A673 (cell line): ENCODE measurements at regions not wholly inside any gene's neighbourhood (a gene's known extent, or its start where the extent isn't known, plus 50 kb on each side); places are given as distances from the start of the nearest gene placed in this dataset.

Source experiments
- BruUV-seq: library from RNA; stranded (reverse); fragments of 400-500 nt; replicated peaks from 2 replicates; lab custom pipeline; 2021; lab: Mats Ljungman, UMichigan
- CTCF ChIA-PET: fragments of 300-600 bp; sonication (Branson Sonifier 250); formaldehyde crosslinking; loops from one replicate; lab custom pipeline; 2022; ENCODE audit warnings: antibody characterized with exemption; lab: Charles Lee
- POLR2A ChIA-PET: fragments of 300-600 bp; sonication (Branson Sonifier 250); formaldehyde crosslinking; loops from one replicate; lab custom pipeline; 2022; ENCODE audit warnings: antibody characterized with exemption; ENCODE audit not compliant: low non-redundant PET; lab: Charles Lee
- DNase-seq: peaks from one replicate; pipeline ENCODE4 v3.0.0-alpha.2; 2015; ENCODE audit warnings: low spot score
- H3K27ac ChIP-seq: fragments of 200-600 bp; sonication (generic); 2 replicates; pipeline ENCODE4 v1.5.1; 2016; ENCODE audit warnings: mixed run types, low read depth, mild to moderate bottlenecking, mixed read lengths, antibody characterized with exemption, low read length; ENCODE audit not compliant: poor library complexity, severe bottlenecking
- H3K27me3 ChIP-seq: fragments of 200-600 bp; sonication (generic); replicated peaks from 2 replicates; pipeline ENCODE4 v1.6.1; 2017; ENCODE audit warnings: mixed run types, low read depth, mild to moderate bottlenecking, mixed read lengths, antibody characterized with exemption, low read length; ENCODE audit not compliant: insufficient read depth, poor library complexity
- H3K36me3 ChIP-seq: fragments of 200-600 bp; sonication (generic); 2 replicates; pipeline ENCODE4 v1.6.1; 2016; ENCODE audit warnings: mixed run types, mild to moderate bottlenecking, mixed read lengths, antibody characterized with exemption, low read length; ENCODE audit not compliant: insufficient read depth, poor library complexity, severe bottlenecking
- H3K4me1 ChIP-seq: fragments of 200-600 bp; sonication (generic); 2 replicates; pipeline ENCODE4 v1.6.1; 2017; ENCODE audit warnings: mixed run types, mild to moderate bottlenecking, mixed read lengths, antibody characterized with exemption, low read length; ENCODE audit not compliant: insufficient read depth, poor library complexity, severe bottlenecking
- H3K4me3 ChIP-seq: fragments of 200-600 bp; sonication (generic); 2 replicates; pipeline ENCODE4 v1.5.1; 2016; ENCODE audit warnings: low read depth, mixed run types, mild to moderate bottlenecking, mixed read lengths, low read length; ENCODE audit not compliant: poor library complexity, severe bottlenecking
- H3K9me3 ChIP-seq: fragments of 200-600 bp; sonication (generic); 2 replicates; pipeline ENCODE4 v1.6.1; 2016; ENCODE audit warnings: mixed run types, low read depth, mild to moderate bottlenecking, mixed read lengths, antibody characterized with exemption, low read length; ENCODE audit not compliant: poor library complexity, severe bottlenecking
- CTCF ChIP-seq: fragments of 300-800, 200-600 bp; sonication (generic); conservative IDR thresholded peaks from 2 replicates; pipeline ENCODE4 v1.5.1; 2017; ENCODE audit warnings: low read depth, mild to moderate bottlenecking, antibody characterized with exemption, low read length, moderate library complexity, mixed read lengths
- EZH2 ChIP-seq: fragments of 200-600 bp; sonication (generic); IDR thresholded peaks from 2 replicates; pipeline ENCODE4 v1.6.1; 2017; ENCODE audit warnings: borderline replicate concordance, low read depth, mild to moderate bottlenecking, mixed read lengths, antibody characterized with exemption, low read length; ENCODE audit not compliant: poor library complexity, severe bottlenecking
- intact Hi-C: fragments of 100-400 bp; cut with micrococcal nuclease; formaldehyde crosslinking; loops from one replicate; pipeline ENCODE4 v1.10.0; 2022; ENCODE audit not compliant: unreplicated experiment

DNA sequence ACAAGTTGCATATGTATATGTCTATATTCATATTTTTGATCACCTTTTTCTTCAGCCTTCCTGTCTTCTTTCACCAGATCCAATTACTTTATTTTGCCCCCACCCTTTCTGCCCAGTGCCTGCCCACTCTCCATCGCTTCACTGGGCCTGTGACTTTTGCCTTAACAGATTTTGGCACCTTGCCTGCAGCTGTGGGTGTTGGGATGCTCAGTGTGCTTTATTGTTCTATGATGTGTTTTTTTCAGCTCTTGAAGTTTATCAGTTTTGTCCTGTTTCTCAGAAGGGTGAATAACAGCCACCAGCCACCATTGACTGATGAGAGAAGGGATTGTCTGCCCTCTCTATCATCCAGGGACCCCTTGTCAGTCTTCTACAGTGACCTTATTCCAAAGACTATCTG, 77.2 kb upstream of the GALNT7 start:
- Histone ChIP-seq H3K36me3 (no peaks in the 10 kb centered on the region), H3K4me3 (no peak overlapping the region), H3K27ac (no peak overlapping the region), H3K9me3 (no peaks in the 10 kb centered on the region), H3K4me1 (no peaks in the 10 kb centered on the region), H3K27me3 (no peaks in the 10 kb centered on the region)
- intact Hi-C loops, result no loop called here
- no peak for TF ChIP-seq CTCF
- TF ChIP-seq EZH2, result no peak
- ChIA-PET CTCF (no interaction called here), POLR2A (no interaction called here)
- no TSS peak for BruUV-seq
- no peak for DNase-seq

DNA sequence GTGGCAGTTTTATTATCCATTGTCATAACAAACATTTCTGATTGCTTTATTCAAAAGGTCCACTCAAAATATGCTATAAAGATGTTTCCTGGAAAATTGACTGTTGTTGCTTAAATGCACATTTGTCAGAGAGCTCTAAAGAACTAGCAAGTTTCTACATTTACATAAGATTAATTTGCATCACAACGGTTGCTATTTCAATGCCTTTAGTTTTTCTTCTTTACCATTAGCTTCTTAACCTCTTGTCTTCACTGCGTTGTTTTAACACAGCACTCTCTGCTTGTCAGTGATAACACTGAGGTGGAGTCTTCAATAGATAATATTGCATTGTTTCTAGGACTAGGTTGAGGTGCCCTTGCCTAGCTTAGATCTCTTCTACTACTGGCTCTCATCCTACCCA, 76.7 kb upstream of the GALNT7 start:
- no peak for DNase-seq
- H3K36me3 ChIP-seq, result no peaks in the 10 kb centered on the region
- no peaks in the 10 kb centered on the region for H3K4me1 ChIP-seq
- ChIA-PET POLR2A (no interaction called here), CTCF (no interaction called here)
- H3K27ac ChIP-seq, result no peak overlapping the region
- no peaks in the 10 kb centered on the region for H3K27me3 ChIP-seq
- H3K4me3 ChIP-seq, result no peak overlapping the region
- H3K9me3 ChIP-seq, result no peaks in the 10 kb centered on the region
- BruUV-seq, result no TSS peak
- TF ChIP-seq EZH2 (no peak), CTCF (no peak)
- intact Hi-C loops, result no loop called here

DNA sequence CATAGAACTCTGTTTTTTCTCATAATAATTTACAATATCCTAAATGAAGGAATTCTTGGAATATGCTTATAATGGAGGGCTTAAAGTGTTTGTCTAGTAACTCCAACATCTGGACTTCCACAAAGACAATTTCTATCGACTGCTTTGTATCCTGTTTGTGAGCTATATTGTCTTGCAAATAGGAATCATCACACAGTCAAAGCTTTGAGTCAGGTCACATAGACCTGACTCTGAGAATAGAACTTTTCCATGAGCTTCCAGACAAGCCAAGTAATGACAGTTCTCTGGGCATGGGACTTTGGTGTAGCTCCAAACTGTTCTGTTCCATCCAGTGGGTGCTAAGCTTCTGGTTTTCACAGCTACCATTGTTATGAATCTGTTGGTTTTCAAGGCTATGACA, 75.2 kb upstream of the GALNT7 start:
- ChIA-PET POLR2A (no interaction called here), CTCF (no interaction called here)
- DNase-seq, result no peak
- BruUV-seq, result no TSS peak
- H3K27ac ChIP-seq, result no peak overlapping the region
- no peaks in the 10 kb centered on the region for H3K36me3 ChIP-seq
- no peaks in the 10 kb centered on the region for H3K9me3 ChIP-seq
- H3K27me3 ChIP-seq, result no peaks in the 10 kb centered on the region
- no peak overlapping the region for H3K4me3 ChIP-seq
- intact Hi-C loops, result no loop called here
- no peak for TF ChIP-seq EZH2
- no peak for TF ChIP-seq CTCF
- no peaks in the 10 kb centered on the region for H3K4me1 ChIP-seq
